Stromal cell of bone marrow (primary cell): ENCODE measurements at regions not wholly inside any gene's neighbourhood (a gene's known extent, or its start where the extent isn't known, plus 50 kb on each side); places are given as distances from the start of the nearest gene placed in this dataset.

Source experiments
- DNase-seq: peaks from one replicate; pipeline ENCODE4 v3.0.0-alpha.2; 2012; ENCODE audit warnings: low read depth

DNA sequence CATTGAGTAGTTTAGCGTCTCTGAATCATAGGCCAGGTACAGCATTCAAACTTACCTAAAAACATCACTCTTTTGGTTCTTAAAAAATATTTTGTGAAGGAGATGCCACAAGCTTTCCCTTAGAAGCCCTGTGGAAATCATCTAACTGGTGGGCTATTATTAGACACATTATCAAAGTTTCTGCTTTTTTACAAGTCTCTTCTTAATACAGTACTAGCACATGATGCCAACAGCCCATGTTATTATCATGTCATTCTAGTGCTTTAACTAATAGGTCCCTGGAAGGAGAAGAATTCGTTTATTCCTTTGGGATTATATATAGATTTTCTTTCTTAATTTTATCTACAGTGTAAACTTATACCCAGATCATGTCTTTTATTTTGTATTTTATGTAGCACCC lies 146.0 kb upstream of the PTPRK start:
- DNase-seq, result no peak

DNA sequence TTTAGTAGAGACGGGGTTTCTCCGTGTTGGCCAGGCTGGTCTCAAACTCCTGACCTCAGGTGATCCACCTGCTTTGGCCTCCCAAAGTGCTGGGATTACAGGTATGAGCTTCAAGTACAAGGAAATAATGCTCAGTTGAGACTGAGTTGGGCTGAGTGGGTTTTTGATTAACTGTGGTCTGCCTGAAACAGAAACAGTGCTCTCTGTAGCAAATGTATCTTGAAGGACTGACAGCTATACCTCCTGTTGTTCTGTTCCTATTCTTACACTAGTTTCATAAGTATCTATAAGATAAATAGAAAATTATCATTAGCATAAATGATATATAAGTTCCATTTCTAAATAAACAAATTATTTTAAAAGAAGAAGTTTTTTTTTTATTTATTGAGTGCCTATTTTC lies 142.8 kb upstream of the PTPRK start:
- DNase-seq, result no peak

GRCh38 chr6:128659878-128660622 lies 139.7 kb upstream of the PTPRK start:
- no peak for DNase-seq

GRCh38 chr6:128659276-128659675 lies 138.9 kb upstream of the PTPRK start:
- no peak for DNase-seq

DNA sequence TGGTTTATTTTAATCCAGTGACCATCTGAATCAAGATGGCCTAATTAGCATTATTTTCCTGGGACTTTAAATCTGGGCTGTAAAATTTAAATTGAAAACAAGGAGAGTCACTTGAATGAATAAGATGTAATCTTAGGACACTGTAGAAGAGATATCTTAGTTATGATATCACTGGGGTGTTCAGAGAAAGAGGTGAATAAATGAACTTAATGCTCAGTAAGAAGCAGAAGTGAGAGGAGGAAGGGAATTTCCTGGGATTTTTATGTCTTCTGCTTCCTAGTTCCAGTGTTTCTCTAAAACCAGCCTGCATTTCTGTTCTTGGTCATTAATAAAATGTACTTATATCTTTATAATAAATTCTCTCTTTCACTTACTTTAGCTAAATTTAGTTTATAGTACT lies 136.8 kb upstream of the PTPRK start:
- no peak for DNase-seq

DNA sequence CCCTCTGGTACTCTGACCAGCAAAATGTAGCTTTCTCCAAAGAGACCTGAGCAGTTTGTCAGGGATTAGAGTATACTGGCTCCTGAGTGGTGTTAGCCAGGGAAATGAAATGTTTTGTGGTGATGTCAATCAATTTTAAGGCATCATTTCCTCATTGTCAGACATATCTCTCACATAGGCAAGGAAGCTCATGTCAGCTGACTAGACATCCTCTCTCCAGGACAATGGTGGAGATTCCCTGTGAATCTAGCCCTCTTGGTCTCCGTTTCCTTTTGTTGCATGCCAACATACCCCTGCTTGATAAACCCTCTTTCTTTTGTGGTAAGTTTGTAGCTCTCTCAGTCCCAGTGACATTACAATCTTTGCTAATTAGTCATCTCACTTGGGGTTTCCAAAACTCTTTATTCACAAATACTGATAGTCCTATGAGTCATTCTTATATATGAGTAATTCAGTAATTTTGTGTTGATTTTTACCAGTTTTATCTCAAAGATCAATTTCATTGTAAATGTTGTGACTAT lies 135.6 kb upstream of the PTPRK start:
- peak; percentile 78 for DNase-seq

- DNase-seq, result no peak
Observed at GRCh38 chr6:128648022-128648598, 127.7 kb upstream of the PTPRK start.

DNA sequence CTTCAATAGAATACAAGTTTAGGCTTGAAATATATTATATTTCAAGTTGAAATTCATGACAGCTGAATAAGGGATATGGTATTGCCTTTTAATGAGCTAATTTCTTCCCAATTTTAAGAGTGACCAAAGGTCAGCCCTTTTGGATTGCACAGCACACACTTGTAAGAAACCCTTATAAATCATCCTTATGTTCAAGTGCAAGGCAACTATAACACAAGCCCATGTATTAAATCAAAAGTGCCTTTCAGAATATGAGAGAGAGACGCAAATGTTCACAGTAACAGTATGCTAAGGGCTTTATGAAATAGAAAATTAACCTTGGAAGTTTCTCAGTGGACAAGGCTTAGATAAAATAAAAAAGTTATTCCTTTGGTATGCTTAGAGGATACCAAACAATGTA lies 121.7 kb upstream of the PTPRK start:
- DNase-seq, result no peak

GRCh38 chr6:128641703-128642102 lies 121.3 kb upstream of the PTPRK start:
- DNase-seq, result peak; percentile 11

- no peak for DNase-seq
Observed at GRCh38 chr6:128638817-128639216, 118.4 kb upstream of the PTPRK start.

DNA sequence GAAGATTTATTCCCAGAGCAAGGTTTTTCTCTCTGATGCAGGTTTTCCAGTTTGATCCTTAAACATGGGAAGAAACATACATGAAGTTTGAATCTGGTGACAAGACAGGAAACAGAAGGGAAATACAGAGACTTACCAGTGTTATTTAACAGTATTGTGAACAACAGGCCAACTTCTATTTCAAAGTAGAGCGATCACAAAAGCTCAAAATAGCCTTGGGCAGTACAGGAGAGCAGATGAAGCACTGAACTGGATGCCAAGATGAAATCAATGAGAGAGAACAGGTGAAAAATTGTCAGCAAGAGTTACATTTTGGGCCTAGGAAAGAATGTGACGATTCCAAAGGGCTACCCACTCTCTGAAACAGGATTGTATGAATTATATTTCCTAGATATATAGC lies 114.8 kb upstream of the PTPRK start:
- no peak for DNase-seq

GRCh38 chr6:128632131-128632530 lies 111.7 kb upstream of the PTPRK start:
- no peak for DNase-seq

DNA sequence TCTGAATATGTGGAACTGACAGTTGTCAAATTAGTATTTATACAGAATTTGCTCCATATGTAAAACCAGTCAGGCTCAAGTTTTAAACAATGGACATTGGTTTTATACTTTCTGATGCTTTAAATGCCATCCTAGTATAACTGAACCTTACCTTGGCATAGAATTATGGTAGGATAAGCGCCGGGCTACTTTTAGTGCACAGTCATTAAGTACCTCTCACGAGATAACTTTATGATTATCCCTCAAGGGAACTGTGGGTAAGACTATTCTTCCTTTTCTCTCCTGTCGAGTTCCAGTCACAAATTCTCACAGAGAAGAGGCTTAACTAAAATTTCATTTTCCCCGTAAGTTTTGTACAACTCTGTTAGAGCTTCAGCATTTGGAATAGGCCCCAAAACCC lies 110.6 kb upstream of the PTPRK start:
- no peak for DNase-seq

DNA sequence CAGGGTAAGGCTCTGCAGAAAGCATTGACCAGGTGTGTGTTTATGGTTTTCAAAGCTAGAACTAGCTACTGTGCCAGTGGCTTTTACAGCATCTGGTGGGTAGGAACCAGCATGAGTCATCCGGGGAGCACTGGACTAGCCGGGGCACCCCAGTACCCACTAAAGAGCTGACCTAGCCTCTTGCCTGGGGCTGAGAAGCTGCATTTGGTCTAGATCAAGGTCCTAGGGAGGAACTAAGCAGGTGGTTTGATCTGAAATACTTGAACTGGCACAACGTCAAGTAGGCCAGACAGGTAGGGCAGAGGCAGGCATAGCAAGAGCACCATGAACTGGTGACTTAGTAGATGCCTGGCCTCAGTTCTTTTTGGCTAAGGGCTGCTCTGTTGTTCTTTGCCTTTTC lies 109.8 kb upstream of the PTPRK start:
- DNase-seq, result no peak

- DNase-seq, result no peak
Observed at GRCh38 chr6:128617285-128617684, 96.9 kb upstream of the PTPRK start.

- no peak for DNase-seq
Observed at GRCh38 chr6:128616342-128616741, 95.9 kb upstream of the PTPRK start.

GRCh38 chr6:128606611-128607010 lies 86.2 kb upstream of the PTPRK start:
- DNase-seq, result no peak

DNA sequence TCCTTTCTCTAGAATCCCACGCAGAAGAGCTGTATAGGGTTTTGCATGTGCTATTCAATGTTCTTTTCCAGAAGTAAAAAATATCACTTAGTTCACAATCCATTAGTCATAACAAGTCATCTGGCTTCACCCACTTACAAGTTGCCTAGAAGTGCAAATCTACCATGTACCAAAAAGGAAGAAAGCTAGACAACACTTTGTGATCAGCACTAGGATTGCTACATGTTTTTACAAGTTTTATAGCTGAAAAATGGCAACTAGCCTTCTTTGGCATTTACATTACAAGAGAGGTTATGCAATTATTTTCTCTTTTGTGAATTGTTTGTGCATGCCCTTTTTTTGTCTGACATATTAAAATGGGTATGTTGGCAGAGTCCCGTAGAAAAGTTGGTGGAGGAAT lies 85.6 kb upstream of the PTPRK start:
- DNase-seq, result peak; percentile 54

DNA sequence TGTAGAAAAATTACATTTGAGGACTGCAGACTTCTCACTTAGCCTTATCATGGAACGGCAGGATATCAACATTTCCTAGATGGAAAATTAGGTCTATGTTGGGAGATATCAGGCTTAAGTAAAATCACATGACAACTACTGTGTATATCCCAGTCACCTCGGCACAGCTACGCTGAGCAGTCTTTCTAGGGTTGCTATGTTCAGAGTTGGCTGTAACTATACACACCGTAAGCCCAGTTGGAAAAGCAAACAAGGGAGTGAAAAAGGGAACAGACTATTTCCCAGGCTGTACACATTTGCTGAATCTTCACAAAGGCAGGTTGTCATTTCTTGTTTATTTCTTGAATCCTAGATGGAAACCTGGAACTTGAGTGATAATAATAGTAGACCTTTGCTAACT lies 80.7 kb upstream of the PTPRK start:
- DNase-seq, result peak; percentile 31

GRCh38 chr6:128600397-128600951 lies 80.1 kb upstream of the PTPRK start:
- DNase-seq, result peak; percentile 94

- DNase-seq, result no peak
Observed at GRCh38 chr6:128599036-128599435, 78.6 kb upstream of the PTPRK start.

- DNase-seq, result no peak
Observed at GRCh38 chr6:128598571-128598970, 78.2 kb upstream of the PTPRK start.

GRCh38 chr6:128597956-128598355 lies 77.6 kb upstream of the PTPRK start:
- no peak for DNase-seq

GRCh38 chr6:128597004-128597403 lies 76.6 kb upstream of the PTPRK start:
- DNase-seq, result no peak
